ENCODE measurements at regions not wholly inside any gene's neighbourhood (a gene's known extent, or its start where the extent isn't known, plus 50 kb on each side); places are given as distances from the start of the nearest gene placed in this dataset.

GRCh38 chrX:149121206-149121920 lies 383.7 kb downstream of the IDS start:
- no peak for DNase-seq (ENCODE audit: low read depth)
- no peak for TF ChIP-seq CTCF (conservative IDR thresholded peaks at IDR 0.05; ENCODE audit: control insufficient read depth, insufficient read depth, low read depth, low read length)
- no peak overlapping the region for H3K4me3 ChIP-seq (ENCODE audit: control insufficient read depth, low read depth, low read length)

GRCh38 chrX:149120459-149120858 lies 384.6 kb downstream of the IDS start:
- no peak for TF ChIP-seq CTCF (conservative IDR thresholded peaks at IDR 0.05; ENCODE audit: control insufficient read depth, insufficient read depth, low read depth, low read length)
- DNase-seq (ENCODE audit: low read depth) = no peak
- no peak overlapping the region for H3K4me3 ChIP-seq (ENCODE audit: control insufficient read depth, low read depth, low read length)

DNA sequence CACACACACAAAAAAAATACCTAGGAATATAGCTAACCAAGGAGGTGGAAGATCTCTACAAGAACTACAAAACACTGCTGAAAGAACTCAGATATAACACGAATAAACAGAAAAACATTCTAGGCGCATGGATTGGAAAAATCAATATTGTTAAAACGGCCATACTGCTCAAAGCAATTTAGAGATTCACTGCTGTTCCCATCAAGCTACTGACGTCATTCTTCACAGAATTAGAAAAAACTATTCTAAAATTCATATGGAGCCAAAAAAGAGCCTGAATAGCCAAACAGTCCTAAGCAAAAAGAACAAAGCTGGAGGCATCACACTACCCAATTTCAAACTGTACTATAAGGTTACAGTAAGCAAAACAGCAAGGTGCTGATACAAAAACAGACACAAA lies 390.2 kb downstream of the IDS start:
- no peak for TF ChIP-seq CTCF (conservative IDR thresholded peaks at IDR 0.05; ENCODE audit: control insufficient read depth, insufficient read depth, low read depth, low read length)
- H3K4me3 ChIP-seq (ENCODE audit: control insufficient read depth, low read depth, low read length) = no peak overlapping the region
- DNase-seq (ENCODE audit: low read depth) = no peak

DNA sequence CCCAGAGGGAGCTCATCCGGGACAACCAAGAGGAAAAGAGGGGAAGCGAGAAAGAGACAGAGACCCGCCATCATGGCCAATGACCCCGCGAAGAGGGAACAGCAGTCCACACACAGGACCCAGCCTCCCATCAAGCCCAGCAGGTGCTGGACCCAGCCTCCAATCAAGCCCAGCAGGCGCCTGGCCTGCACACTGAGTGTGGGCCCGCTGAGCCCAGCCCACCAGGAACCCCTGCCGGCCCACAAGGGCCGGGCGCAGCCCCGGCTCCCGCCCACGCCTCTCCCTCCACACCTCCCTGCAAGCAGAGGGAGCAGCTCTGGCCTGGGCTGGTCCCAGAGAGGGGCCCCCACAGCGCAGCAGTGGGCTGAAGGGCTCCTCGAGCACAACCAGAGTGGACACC lies 391.1 kb downstream of the IDS start:
- TF ChIP-seq CTCF (conservative IDR thresholded peaks at IDR 0.05; ENCODE audit: control insufficient read depth, insufficient read depth, low read depth, low read length) = no peak
- no peak overlapping the region for H3K4me3 ChIP-seq (ENCODE audit: control insufficient read depth, low read depth, low read length)

DNA sequence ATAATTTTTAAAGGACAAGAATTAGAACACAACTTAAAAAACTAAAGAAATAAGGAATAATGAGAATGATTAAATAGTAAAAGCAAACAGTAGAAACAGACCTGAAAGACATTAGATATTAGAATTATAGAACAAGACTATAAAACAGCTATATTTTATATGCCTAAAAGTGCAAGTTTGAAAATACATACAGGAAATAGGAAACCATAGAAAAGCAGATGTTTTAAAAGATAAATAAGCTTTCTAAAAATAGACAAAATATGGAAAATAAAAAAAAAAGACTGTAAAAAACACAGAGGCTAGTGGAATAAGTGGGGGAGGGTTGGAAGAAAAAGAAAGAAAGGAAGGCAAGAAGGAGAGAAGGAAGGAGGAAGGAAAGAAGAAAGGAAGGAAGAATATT lies 407.3 kb downstream of the IDS start:
- DNase-seq (ENCODE audit: low read depth) = no peak
- TF ChIP-seq CTCF (conservative IDR thresholded peaks at IDR 0.05; ENCODE audit: control insufficient read depth, insufficient read depth, low read depth, low read length) = no peak
- H3K4me3 ChIP-seq (ENCODE audit: control insufficient read depth, low read depth, low read length) = no peak overlapping the region

More for the DNA sequence above, 391.1 kb downstream of the IDS start:
- no peak for DNase-seq (ENCODE audit: low read depth)

GRCh38 chrX:149092179-149092578 lies 412.9 kb downstream of the IDS start:
- H3K4me3 ChIP-seq (ENCODE audit: control insufficient read depth, low read depth, low read length) = no peak overlapping the region
- no peak for DNase-seq (ENCODE audit: low read depth)
- TF ChIP-seq CTCF (conservative IDR thresholded peaks at IDR 0.05; ENCODE audit: control insufficient read depth, insufficient read depth, low read depth, low read length) = no peak
